DMS79 treated with DMSO at 0.1 percent for 48 hours (cell line): ENCODE measurements at regions not wholly inside any gene's neighbourhood (a gene's known extent, or its start where the extent isn't known, plus 50 kb on each side); places are given as distances from the start of the nearest gene placed in this dataset.

Experiments
- DNase-seq: peaks from one replicate; lab custom pipeline; 2025; lab: John Stamatoyannopoulos, UW

DNA sequence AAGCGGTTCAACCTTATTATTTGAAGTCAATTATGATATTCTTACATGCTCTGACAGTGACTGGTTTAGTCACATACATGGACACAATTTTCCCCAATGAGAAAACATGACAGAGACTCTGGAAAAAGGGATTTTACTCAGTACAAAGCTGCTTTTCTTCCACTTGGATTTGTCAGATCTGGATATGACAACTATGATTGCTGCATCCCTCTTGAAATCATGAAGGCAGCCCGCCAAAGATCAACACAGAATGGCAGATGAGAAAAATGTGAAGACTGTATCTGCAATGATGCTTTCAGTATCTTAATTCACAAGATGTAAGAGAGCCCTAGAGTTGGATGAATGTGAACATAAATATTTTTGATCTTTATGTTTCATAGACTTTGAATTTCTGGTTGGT lies 439.6 kb downstream of the CDH8 start:
- no peak for DNase-seq

DNA sequence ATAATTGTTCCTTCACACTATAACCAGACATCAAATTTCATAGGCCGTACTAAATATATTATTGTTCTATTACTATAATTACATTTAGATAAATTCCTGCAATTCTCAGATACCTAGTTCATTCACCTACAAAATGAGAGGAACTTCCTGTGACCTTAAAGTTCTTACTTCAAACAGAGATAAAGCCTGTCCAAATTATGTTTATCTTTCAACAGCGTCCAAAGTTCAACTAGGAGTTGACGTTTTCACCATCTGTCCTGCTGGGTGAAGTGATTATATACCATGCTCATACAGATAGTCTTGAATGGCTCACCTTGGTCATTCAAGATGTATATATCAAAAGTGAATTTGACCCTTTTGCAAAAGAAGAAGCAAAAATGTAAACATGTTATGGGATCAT lies 440.6 kb downstream of the CDH8 start:
- no peak for DNase-seq

DNA sequence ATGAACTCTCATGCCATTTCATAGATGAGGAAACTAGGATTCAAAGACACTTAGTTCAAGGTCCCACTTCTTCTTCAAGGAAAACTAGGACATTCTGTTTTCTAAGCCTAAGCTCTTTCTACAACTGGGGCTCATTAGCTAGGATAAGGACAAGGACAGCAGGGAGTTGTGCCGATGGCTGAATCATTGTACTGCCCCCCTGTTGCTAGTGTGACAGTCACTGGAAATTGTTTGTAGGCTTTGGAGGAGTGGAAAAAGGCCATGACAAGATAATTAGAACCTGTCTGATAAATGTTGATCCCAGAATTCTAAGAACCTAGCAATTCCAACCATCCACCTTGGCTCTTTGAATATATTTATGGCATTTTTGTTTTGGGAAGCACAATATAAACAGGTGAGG lies 445.7 kb downstream of the CDH8 start:
- no peak for DNase-seq

DNA sequence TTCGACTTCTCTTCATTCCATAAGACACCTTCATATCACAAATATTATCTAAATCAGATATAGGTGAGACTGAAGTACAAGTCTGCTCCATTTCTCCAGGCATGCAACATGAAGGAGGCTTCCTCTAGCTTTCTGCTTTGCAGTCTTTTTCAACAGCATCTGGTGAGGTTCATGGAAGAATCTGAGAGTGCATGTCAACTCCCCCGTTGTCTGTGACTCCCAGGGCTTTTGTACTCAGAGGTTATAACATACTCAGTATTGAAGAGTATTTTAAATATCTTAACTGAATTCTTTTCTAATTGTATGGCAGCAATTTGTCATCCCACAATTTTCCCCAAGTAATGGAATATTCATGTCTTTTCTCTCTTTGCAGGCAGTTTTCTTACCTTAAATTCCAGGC lies 448.7 kb downstream of the CDH8 start:
- no peak for DNase-seq

DNA sequence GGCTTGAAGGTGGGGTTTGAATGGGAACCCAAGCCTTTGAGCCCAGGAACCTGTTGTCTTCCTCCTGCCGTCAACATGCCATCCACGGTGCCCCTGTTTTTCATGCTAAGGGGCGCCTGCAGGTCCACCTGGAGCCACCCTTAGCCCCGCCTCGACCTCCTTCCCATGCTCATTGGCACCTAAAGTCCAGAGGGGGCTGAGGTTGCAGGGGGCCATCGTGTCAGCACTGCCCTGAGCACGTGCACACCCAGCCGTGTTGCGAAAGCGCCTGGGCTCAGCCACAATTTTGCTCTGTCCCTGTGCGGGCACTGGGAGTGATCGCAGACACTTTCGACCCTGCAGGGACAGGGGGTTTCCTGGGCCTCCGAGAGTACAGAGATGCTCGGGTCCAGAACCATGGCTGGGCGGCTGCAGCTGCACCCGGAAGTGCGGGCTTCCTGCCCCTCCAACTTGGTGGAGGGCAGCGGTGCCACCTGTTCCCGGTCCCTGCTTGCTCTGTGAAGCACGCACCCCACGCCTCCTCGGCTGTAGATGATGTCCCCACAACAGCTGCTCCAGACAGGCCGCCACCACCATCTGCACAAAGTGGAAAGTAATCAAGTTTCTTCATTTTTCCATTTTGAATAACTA lies 454.7 kb downstream of the CDH8 start:
- no peak for DNase-seq

DNA sequence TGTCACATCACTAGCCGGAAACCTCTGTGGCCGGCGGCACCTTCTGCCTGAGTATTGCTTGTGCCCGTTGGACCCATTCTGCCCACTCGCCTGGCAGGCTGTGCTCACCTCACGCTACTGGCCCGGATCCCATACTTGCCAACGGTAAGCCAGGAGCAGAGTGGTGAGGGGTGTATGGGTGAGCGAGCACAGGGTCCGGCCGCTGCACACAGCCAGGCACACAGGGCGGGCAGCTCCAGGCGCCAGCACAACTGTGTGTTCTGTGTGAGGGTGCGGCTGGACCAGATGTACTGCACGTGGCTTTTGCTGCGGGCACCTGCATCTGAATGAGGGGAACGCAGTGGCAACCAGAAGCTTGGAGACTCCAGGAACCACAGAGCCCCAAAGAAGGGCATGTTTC lies 455.7 kb downstream of the CDH8 start:
- no peak for DNase-seq

DNA sequence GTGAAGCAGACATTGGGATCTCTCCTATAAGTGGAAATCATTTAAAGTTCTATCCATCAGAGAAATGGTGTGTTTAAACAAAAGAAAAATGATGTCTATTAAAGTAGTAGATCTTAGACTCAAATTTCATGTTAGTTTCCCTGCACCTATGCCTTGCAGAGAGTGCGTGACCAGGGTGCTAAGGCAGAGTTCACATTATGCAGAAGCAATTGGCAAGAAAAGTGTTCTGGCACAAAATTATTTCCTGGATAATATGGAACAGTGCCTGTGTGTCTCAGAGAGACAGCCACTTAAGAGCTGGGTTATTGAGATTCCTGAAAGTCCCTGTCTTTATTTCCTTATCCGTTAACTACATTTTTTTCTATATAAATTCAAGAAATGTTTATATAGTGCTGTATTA lies 457.0 kb downstream of the CDH8 start:
- DNase-seq: no peak

DNA sequence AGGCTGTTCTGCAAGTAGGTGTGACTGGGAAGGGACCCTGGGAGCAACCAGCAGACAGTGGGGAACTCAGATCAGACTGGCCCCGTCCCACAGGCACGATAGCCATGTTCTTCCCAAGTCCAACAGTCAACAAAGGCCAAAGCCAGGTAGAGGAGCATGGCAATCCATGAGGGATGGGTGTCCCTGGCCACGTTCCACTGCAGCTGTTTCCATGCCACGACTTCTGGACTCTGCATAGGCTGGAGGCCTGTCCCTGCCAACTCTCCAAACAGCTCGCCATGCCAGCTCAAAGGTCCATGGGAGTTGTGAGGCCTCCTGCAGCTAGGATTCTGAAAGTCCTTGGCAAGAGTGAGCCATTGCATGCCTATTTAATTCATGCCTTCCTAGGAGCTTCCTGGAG lies 459.8 kb downstream of the CDH8 start:
- DNase-seq: no peak

DNA sequence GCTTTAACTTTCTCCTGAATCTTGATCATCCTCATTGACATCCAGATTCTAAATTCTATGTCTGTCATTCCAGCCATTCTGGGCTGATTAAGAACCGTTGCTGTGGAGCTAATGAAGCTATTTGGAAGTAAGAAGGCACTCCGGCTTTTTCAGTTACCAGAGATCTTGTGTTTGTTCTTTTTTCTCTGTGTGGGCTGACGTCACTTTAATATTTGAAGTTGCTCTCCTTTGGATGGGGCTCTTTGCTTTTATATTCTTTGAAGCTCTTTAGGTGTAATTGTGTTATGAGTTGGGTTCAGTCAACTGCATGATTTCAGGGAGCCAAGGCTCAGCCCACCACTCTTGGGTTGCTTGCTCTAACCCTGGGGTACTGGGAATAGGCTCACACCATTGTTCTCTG lies 460.6 kb downstream of the CDH8 start:
- DNase-seq: no peak

DNA sequence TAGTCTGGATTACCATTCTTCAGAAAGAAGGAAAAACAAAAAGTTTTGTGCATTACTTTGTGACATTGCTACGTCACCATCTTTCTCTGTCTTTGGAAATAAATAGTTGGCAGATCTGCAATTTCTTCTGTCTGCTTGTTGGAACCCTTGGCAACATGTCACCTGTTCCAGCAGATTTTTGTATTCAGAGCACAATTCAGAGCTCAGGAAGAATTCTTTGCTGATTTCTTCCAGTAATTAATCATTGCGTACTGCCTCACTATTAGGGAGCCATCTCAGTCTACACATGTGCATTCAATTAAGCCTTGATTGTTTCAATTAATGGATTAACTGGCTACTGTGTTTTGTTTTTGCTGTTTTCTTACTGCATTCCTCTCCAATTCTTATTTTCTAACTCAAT lies 467.2 kb downstream of the CDH8 start:
- no peak for DNase-seq

DNA sequence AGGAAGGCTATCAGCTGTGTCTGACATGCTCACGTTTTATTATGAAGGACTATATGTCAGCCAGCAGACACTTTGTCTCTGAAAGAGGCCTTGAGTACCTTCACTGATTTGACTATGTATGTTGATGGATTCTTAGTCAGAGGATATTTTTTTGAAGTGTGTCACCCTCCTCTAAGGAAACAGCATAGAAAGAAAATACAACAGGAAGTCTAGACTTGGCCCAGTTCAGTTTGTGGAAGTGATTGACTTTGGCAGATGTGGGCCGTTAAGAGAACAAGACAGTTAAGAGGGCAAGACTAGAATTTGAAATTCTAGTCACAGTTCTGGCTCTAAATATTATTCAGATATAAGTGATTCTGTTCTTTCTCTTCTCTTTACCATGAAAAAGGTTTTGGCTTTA lies 471.5 kb downstream of the CDH8 start:
- no peak for DNase-seq

DNA sequence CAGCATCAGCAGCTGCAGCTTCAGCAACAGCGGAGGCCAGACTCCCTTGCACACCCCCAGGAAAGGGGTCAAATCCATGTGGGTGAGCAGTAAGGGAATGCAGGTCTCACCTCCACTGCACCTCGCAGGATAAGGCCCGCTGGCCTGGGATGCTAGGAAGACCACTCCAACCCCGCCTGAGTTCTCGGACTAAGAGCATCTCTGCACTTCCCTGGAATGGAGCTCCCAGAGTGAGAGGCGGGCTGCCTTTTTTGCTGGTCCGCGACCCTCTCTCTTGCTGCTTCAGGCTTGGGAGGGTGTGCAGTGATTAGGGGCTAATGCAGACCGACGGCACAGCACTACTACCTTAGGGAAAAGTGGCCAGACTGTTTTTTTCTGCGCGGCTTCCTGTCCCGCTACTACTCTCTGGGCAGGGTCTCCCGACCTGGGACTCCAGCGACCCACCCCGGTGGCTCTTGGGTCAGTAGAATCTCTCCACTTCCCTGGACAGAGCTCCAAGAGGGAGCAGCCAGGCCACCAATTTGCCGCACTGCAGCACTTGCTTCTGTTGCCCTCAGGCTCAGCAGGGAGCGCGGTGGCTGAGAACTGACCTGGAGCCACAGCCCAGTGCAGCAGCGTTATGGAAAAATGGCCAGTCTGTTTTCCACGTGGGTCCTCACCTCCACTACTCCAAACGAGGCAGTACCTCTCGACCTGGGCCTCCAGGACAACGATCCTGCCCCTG lies 480.4 kb downstream of the CDH8 start:
- DNase-seq: no peak

DNA sequence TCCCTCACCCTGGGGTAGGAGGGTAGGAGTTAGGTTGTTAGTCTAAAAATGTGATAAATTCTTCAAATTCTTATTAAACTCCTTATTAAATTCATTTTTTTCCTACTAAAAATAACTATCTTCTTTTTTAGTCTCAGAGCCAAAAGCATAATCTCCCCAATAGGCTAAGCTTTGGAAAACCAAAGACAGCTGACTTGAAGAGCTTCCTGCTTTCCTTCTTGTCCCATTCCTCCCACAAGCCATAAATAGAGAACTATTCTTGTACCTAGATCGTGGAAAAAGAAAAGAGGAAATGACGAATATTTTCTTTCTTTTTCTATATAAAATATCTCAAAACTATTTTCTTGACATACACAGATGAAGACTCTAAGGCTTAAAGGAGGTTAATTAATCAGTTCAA lies 486.9 kb downstream of the CDH8 start:
- DNase-seq: no peak

DNA sequence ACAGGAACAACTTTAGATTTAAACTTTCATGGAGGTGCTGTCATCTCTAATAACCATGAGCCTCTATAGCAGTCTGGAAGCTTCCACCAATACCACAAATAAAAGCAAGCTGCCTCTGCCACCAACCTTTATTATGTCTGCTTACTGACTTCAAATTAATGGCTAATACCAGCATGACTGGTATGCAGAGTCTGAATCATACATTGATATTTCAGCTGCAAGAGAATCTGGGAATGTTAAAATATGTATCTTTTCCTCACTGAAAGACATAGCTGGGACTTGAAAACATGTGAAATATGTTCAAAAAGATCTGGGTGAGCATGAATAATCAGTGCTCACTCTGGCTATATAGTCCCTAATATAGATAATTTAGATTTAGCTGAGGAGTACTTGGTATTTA lies 488.6 kb downstream of the CDH8 start:
- no peak for DNase-seq

DNA sequence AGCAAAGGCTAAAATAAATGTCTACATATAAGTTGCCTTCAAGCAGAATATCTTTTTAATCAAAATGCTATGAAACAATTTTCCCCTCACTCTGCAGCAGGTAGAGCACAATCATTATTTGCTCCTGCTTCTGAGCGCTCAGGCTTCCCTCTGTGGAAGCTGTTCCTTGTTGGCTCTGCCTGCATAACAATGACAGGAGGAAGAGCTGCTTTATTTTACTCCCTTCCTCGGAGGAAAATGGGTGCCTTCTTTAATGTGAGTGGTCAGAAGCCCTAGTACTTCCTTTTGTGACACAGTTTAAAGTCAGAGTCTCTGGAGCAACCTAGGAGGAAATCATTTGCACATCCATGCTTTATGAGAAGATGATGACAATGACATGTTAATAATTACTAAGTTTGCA lies 492.1 kb downstream of the CDH8 start:
- no peak for DNase-seq

DNA sequence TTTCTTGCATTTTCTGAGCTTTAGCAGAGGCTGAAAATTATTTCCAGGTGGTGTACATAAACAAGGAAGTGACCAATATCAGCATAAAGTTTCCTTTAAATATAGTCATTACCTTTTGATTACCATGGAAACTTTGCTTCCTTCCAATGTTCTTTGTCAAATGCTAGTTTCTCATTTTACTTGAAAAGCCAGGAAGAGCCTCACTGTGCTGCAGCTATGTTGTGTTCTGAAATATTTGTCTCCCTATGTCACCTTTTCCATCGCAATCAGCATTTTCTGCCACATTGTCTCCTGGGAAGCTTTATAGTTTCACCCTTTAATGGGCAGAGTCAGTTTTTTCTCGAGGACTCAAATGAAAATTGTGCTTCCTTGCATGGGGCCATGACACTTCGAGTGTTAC lies 496.0 kb downstream of the CDH8 start:
- no peak for DNase-seq

DNA sequence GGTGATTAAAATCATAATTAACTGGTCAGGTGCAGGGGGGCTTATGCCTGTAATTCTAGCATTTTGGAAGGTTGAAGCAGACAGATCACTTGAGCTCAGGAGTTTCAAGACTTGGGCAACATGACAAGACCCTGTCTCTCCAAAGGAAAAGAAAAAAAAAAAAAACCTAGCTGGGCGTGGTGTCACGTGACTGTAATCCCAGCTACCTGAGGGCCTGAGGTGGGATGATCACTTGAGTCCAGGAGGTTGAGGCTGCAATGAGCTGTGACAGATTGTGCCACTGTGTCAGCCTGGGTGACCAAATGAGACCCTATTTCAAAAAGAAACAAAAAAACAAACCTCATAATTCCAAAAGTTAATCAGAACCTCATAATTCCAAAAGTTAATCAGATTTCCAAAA lies 505.5 kb downstream of the CDH8 start:
- no peak for DNase-seq

DNA sequence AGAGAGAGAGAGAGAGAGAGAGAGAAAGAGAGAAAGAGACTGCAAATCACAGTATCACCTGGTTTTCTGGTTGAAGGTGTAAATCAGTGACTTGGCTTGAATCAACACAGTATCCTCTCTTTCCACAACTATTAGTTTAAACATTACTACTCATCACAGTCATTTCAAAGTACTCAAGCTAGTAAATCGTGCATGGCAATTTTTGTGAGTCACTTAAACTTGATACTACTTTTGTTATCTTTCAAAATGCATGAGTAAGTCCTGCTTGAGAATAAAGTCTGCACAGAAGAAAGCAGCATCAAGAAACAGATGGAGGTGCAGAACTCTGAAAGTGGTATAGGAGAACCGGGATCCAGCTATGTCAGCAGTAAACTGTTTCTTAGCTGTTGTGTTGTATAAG lies 535.4 kb downstream of the CDH8 start:
- DNase-seq: no peak

DNA sequence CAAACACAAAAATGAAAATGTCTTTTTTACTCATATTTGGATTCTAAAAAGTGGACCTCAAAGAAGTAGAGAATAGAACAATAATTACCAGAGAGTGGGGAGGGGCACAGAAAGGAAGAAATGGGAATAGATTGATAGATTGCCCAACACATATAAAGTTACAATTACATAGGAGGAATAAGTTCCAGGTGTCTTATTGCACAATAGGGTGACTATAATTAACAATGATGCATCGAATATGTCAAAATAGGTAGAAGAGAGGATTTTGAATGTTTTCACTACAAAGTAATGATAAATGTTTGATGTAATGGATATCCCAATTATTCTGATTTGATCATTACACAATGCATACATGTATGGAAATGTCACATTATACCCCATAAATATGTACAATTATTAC lies 556.0 kb downstream of the CDH8 start:
- DNase-seq: no peak

DNA sequence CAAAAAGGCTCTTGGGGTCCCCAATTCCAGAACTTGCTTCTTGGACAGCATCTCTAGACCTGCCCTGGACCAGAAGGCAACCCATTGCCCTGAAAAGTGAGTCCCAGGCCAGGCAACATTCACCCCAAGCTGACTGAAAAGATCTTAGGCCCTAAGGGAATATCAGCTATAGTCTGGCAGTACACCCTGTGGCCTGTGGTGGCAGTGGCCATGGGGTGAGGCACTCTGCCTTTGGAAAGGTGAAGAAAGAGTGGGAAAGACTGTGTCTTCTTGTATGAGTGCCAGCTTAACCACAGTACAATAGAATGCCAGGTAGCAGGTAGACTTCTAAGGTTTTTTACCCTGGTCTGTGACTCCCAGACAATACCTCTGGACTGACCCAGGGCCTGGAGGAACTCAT lies 564.5 kb downstream of the CDH8 start:
- no peak for DNase-seq

DNA sequence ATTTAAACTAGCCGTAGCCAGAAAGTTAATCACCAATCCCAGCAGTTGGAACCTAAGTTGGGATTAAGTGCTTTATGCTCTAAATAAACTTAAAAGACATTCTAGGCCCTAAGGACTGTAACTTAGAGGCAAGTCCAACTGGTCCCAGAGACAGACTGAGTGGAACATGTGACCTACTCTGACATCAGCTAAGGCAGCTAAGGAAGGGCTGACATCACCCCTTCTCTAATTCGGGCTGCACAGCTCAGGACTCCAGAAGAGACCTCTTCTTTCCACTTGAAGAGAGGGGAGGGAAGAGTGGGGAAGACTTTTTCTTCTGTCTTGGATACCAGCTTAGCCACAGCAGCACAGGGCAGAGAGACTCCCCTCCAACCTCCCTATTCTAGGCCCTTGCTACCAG lies 565.2 kb downstream of the CDH8 start:
- DNase-seq: no peak

DNA sequence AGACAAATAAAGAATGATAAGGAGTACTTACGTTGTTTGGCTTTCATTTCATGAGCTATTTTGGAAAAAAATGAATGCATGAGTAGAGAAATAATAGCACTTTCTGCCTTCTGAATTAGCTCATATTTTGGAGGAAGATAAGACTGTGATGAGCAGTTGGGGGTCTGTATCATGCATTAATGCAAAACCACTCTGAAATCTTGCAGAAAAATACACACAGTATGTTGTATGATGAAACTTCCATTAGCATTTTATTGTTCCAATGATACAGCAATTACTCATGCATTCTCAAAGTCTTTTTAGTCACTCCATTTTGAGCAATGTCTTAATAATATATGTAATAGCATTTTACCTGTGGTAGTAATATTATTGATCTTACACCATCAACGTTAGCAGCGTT lies 571.0 kb downstream of the CDH8 start:
- no peak for DNase-seq

DNA sequence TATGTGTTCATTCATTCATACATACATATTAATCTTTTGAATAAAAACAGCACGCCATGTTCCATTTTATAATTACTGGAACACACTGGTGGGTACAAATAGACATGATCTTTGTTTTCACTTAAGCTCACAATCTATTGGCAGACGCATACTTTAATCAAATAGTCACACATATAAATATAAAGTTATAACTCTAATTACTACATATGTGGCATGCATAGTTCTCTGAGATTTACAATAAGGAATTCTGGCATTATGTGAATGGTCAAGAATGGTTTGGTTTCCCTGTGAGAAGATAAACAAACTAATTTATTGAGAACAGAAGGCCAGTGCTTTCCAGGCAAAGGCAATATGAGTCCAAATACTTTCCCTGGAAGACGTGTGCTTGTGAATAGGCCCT lies 576.2 kb downstream of the CDH8 start:
- no peak for DNase-seq

DNA sequence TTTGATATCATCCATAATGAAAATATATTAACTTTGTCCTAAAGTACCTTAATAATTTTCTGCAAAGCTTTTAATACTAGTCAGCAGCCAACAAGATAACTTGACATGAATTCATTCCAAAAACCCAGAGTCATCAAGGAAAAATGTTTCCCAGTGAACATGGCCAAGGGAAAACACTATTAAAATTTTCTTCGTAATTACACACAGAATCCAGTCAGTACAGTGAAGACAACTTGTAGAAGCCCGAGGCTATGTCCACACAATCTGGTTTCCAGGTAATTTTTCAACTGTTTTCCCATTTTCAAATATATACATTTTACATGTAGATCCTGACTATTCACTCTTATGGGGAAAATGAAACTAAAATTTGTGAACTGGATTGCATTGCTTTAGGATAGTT lies 600.9 kb downstream of the CDH8 start:
- no peak for DNase-seq
